Endothelial cell of umbilical vein (primary cell): ENCODE measurements at regions not wholly inside any gene's neighbourhood (a gene's known extent, or its start where the extent isn't known, plus 50 kb on each side); places are given as distances from the start of the nearest gene placed in this dataset.

ENCODE experiments used
- BruUV-seq: library from RNA; stranded (reverse); fragments of 400-500 nt; replicated peaks from 2 replicates; lab custom pipeline; 2021; lab: Mats Ljungman, UMichigan
- CTCF ChIA-PET: fragments of 300-600, 350-600 bp; sonication (Branson Sonifier 250); formaldehyde crosslinking; loops from one replicate; lab custom pipeline; 2021; ENCODE audit warnings: antibody characterized with exemption, inconsistent platforms; lab: Charles Lee
- POLR2A ChIA-PET: fragments of 300-600, 350-600 bp; sonication (Branson Sonifier 250); formaldehyde crosslinking; loops from one replicate; lab custom pipeline; 2021; ENCODE audit warnings: antibody characterized with exemption, inconsistent platforms; lab: Charles Lee
- DNase-seq: peaks from one replicate; pipeline ENCODE4 v3.0.0-alpha.2; 2011; ENCODE audit warnings: low read depth, low spot score
- FAIRE-seq: peaks from 2 replicates; lab custom pipeline; 2011; peaks lifted over from hg19 to GRCh38; lab: Jason Lieb, UNC
- H2AFZ ChIP-seq: 2 replicates; pipeline ENCODE4 v1.6.0; 2012; ENCODE audit warnings: low read depth, low read length, control low read depth, inconsistent platforms
- H3K27ac ChIP-seq: 2 replicates; pipeline ENCODE4 v1.5.1; 2011; ENCODE audit warnings: low read depth, mild to moderate bottlenecking, control low read depth, low read length, moderate library complexity; ENCODE audit not compliant: insufficient read depth
- H3K27me3 ChIP-seq, 2 experiments: 2 replicates each; pipeline versions ENCODE4 v1.6.0 to v1.6.1; 2011; ENCODE audit warnings: low read length in 2 of 2, mixed read lengths in 1 of 2; ENCODE audit not compliant: control insufficient read depth in 2 of 2, insufficient read depth in 2 of 2
- H3K36me3 ChIP-seq, 2 experiments: 2 replicates in 1 of 2; 3 replicates in 1 of 2; pipeline ENCODE4 v1.5.1; 2011; ENCODE audit warnings: low read length in 2 of 2, mild to moderate bottlenecking in 1 of 2, moderate library complexity in 1 of 2; ENCODE audit not compliant: control insufficient read depth in 2 of 2, insufficient read depth in 2 of 2; ENCODE audit errors: extremely low read depth in 1 of 2
- H3K4me1 ChIP-seq: 3 replicates; pipeline ENCODE4 v1.5.1; 2011; ENCODE audit warnings: mild to moderate bottlenecking, low read length; ENCODE audit not compliant: control insufficient read depth, insufficient read depth; ENCODE audit errors: extremely low read depth
- H3K4me2 ChIP-seq: 2 replicates; pipeline ENCODE4 v1.6.1; 2011; ENCODE audit warnings: low read length, control low read depth, mixed read lengths; ENCODE audit not compliant: insufficient read depth
- H3K4me3 ChIP-seq, 3 experiments: fragments of 200-600 bp in 1 of 3; sonication (generic), shearing (Covaris generic) in 1 of 3; replicated peaks in 1 of 3; 2 replicates each; pipeline ENCODE4 v1.5.1; 2011 to 2016; ENCODE audit warnings: control low read depth in 3 of 3, low read length in 3 of 3, mild to moderate bottlenecking in 2 of 3, inconsistent platforms in 1 of 3, low read depth in 1 of 3, moderate library complexity in 1 of 3; ENCODE audit not compliant: insufficient read depth in 1 of 3
- H3K79me2 ChIP-seq: 2 replicates; pipeline ENCODE4 v1.6.0; 2012; ENCODE audit warnings: low read length, inconsistent platforms; ENCODE audit not compliant: control insufficient read depth, insufficient read depth
- H3K9ac ChIP-seq: replicated peaks from 2 replicates; pipeline ENCODE3; 2011; ENCODE audit warnings: low read length, control low read depth; ENCODE audit not compliant: insufficient read depth; ENCODE audit errors: extremely low read depth
- H3K9me1 ChIP-seq: replicated peaks from 3 replicates; pipeline ENCODE4 v1.6.0; 2011; ENCODE audit warnings: mild to moderate bottlenecking, low read length; ENCODE audit not compliant: control insufficient read depth, insufficient read depth; ENCODE audit errors: extremely low read depth
- H3K9me3 ChIP-seq: replicated peaks from 2 replicates; pipeline ENCODE4 v1.5.1; 2012; ENCODE audit warnings: low read length, inconsistent platforms; ENCODE audit not compliant: control insufficient read depth, insufficient read depth
- H4K20me1 ChIP-seq: replicated peaks from 2 replicates; pipeline ENCODE3; 2011; ENCODE audit warnings: mild to moderate bottlenecking, low read length; ENCODE audit not compliant: control insufficient read depth, insufficient read depth; ENCODE audit errors: extremely low read depth
- EZH2 ChIP-seq: IDR thresholded peaks from 2 replicates; pipeline ENCODE4 v1.6.1; 2012; ENCODE audit warnings: borderline replicate concordance, low read depth, mild to moderate bottlenecking, moderate library complexity, low read length, inconsistent platforms; ENCODE audit not compliant: severe bottlenecking
- FOS ChIP-seq: IDR thresholded peaks from 2 replicates; pipeline ENCODE4 v1.6.1; 2011; ENCODE audit warnings: mild to moderate bottlenecking, low read length, moderate library complexity, borderline replicate concordance; ENCODE audit not compliant: insufficient read depth
- GATA2 ChIP-seq: IDR thresholded peaks from 2 replicates; pipeline ENCODE4 v1.7.0; 2011; ENCODE audit warnings: low read depth, mild to moderate bottlenecking, moderate library complexity, mixed read lengths, low read length; ENCODE audit not compliant: insufficient read length, insufficient read depth
- JUN ChIP-seq: IDR thresholded peaks from 2 replicates; pipeline ENCODE4 v1.6.1; 2011; ENCODE audit warnings: borderline replicate concordance, low read depth; ENCODE audit not compliant: insufficient read length, insufficient read depth
- MYC ChIP-seq: IDR thresholded peaks from one replicate; pipeline ENCODE4 v1.6.1; 2011; ENCODE audit warnings: mild to moderate bottlenecking, low read depth, low read length
- POLR2A ChIP-seq: IDR thresholded peaks from 2 replicates; pipeline ENCODE4 v1.6.1; 2012; ENCODE audit warnings: low read depth, mild to moderate bottlenecking, control low read depth, low read length
- POLR2AphosphoS5 ChIP-seq: IDR thresholded peaks from 2 replicates; pipeline ENCODE4 v1.6.1; 2012; ENCODE audit warnings: low read depth, mild to moderate bottlenecking, control low read depth, low read length, moderate library complexity; ENCODE audit not compliant: insufficient read depth
- dilution Hi-C: fragments of 300-500 bp; cut with MboI; formaldehyde crosslinking; loops from one replicate; pipeline ENCODE4 v1.15.0; 2019; ENCODE audit warnings: low sequenced_read_pairs; ENCODE audit not compliant: extremely low pct_ligation_motif_present
- intact Hi-C: fragments of 100-400 bp; cut with micrococcal nuclease; formaldehyde crosslinking; loops from one replicate; pipeline ENCODE4 v1.10.0; 2022
- TF ChIP-seq, protein P1 (sequence below): IDR thresholded peaks from 2 replicates; pipeline ENCODE4 v1.6.1; 2011; ENCODE audit not compliant: insufficient read depth, insufficient read length
- TF ChIP-seq, protein P2 (sequence below), 2 donors: IDR thresholded peaks; 1 replicate in 1 of 2; 2 replicates in 1 of 2; pipeline ENCODE4 v1.5.1; 2011; ENCODE audit warnings: low read length in 2 of 2, mild to moderate bottlenecking in 2 of 2, moderate library complexity in 2 of 2, control low read depth in 1 of 2, inconsistent platforms in 1 of 2, low read depth in 1 of 2; ENCODE audit not compliant: insufficient read depth in 1 of 2; ENCODE audit errors: extremely low read depth in 1 of 2

DNA sequence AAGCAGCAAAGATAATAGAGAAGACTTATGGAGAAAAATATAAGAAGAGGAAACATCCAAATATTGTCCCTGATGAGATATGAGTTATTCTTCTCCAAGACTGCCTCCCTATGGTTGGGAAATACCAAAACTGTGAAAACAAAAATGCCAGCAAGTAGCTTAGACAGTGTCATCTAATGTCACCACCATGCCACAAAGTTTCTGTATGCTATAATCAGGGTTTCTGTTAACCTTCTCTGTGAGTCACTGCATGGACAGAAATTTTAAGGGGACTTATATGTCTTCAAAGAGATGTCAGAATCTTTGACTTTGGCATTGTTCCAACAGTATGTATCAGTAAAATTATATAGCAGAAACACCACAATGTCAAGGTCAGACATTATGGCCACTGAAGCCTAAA is 222.6 kb downstream of the KDM5D start:
- Histone ChIP-seq H3K79me2 (no peaks in the 10 kb centered on the region), H3K27me3 (no peaks in the 10 kb centered on the region), H3K36me3 (no peaks in the 10 kb centered on the region), H3K4me3 (no peak overlapping the region), H3K4me1 (no peaks in the 10 kb centered on the region), H3K9me3 (no peaks in the 10 kb centered on the region), H2AFZ (no peak overlapping the region), H3K9me1 (no peaks in the 10 kb centered on the region), H3K9ac (no peak overlapping the region), H3K27ac (no peak overlapping the region), H3K4me2 (no peak overlapping the region), H4K20me1 (no peaks in the 10 kb centered on the region)
- FAIRE-seq (no peak), DNase-seq (no peak)
- dilution Hi-C loops (no loop called here), intact Hi-C loops (no loop called here)
- BruUV-seq: no TSS peak
- TF ChIP-seq GATA2 (no peak), EZH2 (no peak), MYC (no peak), FOS (no peak), JUN (no peak), POLR2A (no peak), POLR2AphosphoS5 (no peak)
- TF ChIP-seq, protein P1, sequence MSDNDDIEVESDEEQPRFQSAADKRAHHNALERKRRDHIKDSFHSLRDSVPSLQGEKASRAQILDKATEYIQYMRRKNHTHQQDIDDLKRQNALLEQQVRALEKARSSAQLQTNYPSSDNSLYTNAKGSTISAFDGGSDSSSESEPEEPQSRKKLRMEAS: no peak
- TF ChIP-seq, protein P2, sequence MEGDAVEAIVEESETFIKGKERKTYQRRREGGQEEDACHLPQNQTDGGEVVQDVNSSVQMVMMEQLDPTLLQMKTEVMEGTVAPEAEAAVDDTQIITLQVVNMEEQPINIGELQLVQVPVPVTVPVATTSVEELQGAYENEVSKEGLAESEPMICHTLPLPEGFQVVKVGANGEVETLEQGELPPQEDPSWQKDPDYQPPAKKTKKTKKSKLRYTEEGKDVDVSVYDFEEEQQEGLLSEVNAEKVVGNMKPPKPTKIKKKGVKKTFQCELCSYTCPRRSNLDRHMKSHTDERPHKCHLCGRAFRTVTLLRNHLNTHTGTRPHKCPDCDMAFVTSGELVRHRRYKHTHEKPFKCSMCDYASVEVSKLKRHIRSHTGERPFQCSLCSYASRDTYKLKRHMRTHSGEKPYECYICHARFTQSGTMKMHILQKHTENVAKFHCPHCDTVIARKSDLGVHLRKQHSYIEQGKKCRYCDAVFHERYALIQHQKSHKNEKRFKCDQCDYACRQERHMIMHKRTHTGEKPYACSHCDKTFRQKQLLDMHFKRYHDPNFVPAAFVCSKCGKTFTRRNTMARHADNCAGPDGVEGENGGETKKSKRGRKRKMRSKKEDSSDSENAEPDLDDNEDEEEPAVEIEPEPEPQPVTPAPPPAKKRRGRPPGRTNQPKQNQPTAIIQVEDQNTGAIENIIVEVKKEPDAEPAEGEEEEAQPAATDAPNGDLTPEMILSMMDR (IDR thresholded peaks at IDR 0.05; ENCODE audit: extremely low read depth in 1 of 2, insufficient read depth in 1 of 2, low read depth in 1 of 2, low read length in 2 of 2): no peak
- CTCF ChIA-PET: no interaction called here
- POLR2A ChIA-PET: no interaction called here
